ENCODE measurements at regions not wholly inside any gene's neighbourhood (a gene's known extent, or its start where the extent isn't known, plus 50 kb on each side); places are given as distances from the start of the nearest gene placed in this dataset.

DNA sequence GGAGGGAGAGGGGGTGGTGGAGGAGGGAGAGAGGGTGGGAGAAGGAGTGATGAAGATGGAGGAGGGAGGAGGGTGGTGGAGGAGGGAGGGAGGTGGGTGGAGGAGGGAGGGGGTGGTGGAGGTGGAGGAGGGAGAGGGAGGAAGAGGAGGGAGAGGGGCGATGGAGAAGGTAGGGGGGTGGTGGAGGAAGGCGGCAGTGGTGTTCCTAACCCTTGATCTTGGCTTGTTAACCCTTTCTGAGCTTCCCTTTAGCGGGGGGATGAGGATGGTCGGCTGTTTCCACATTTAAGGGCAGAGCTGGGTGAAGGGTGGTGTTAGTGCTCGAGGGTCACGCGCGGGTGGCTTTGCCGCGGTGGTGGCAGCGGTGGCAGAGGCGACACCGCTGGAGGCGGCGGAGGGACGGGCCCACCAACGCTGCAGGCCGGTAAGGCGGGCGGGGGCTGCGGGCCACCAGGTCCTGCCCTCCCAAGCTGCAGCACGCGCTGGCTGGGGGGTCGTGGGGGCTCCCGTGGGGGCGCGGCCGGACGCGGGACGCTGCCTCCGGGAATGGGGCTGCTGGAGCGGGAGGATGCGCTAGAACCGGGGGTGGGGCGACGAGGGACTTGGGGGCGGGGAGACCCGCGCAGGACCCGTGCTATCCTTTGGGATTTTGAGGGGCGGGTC lies 156.3 kb downstream of the PTPN11 start:
- Mint-ChIP-seq H3K27me3 (peaks cover 66% of the 10 kb centered on the region), H3K9me3 (peaks cover 5% of the 10 kb centered on the region), H3K4me1 (ENCODE audit: unreplicated experiment) (no peaks in the 10 kb centered on the region), H3K27ac (no peak overlapping the region), H3K4me3 (no peak overlapping the region), H3K36me3 (no peaks in the 10 kb centered on the region)
- DNase-seq (ENCODE audit: extremely low spot score, unreplicated experiment): no peak
- no peak for TF ChIP-seq CTCF (conservative IDR thresholded peaks at IDR 0.05)

DNA sequence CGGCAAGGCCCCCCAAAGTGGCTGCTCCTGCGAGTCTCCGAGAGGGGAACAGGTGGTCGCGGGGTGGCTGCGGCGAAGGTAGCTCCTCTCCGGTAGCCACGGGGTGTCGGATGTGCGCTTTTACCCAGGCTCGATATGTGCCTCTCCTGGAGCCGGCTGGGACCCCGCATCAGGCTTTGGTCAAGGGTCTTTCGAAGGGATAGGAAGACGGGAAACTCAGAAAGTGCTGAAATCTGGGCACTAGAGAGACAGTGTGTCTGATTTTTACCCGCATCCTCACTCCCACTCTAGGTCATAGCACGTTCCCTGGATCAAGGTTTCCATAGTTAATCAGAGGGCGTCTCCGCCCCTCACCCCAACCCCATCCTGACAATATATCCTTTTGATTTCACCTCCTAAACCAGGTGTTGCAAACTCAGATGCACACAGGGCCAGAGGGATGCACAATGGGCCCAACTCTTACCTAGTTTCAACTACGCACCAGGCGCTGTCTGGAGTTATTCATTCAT lies 156.9 kb downstream of the PTPN11 start:
- H3K36me3 Mint-ChIP-seq: no peaks in the 10 kb centered on the region
- H3K9me3 Mint-ChIP-seq: peaks cover 5% of the 10 kb centered on the region
- H3K27ac Mint-ChIP-seq: no peak overlapping the region
- TF ChIP-seq CTCF (conservative IDR thresholded peaks at IDR 0.05): no peak
- H3K4me3 Mint-ChIP-seq: no peak overlapping the region
- peaks cover 66% of the 10 kb centered on the region for H3K27me3 Mint-ChIP-seq
- no peaks in the 10 kb centered on the region for H3K4me1 Mint-ChIP-seq (ENCODE audit: unreplicated experiment)
- DNase-seq (ENCODE audit: extremely low spot score, unreplicated experiment): no peak

- H3K27ac Mint-ChIP-seq: no peak overlapping the region
- H3K4me1 Mint-ChIP-seq (ENCODE audit: unreplicated experiment): no peaks in the 10 kb centered on the region
- no peak overlapping the region for H3K4me3 Mint-ChIP-seq
- peaks cover 5% of the 10 kb centered on the region for H3K9me3 Mint-ChIP-seq
- H3K27me3 Mint-ChIP-seq: peaks cover 58% of the 10 kb centered on the region
- no peak for DNase-seq (ENCODE audit: extremely low spot score, unreplicated experiment)
- no peaks in the 10 kb centered on the region for H3K36me3 Mint-ChIP-seq
- no peak for TF ChIP-seq CTCF (conservative IDR thresholded peaks at IDR 0.05)
Observed at GRCh38 chr12:112577473-112578329, 159.0 kb downstream of the PTPN11 start.

DNA sequence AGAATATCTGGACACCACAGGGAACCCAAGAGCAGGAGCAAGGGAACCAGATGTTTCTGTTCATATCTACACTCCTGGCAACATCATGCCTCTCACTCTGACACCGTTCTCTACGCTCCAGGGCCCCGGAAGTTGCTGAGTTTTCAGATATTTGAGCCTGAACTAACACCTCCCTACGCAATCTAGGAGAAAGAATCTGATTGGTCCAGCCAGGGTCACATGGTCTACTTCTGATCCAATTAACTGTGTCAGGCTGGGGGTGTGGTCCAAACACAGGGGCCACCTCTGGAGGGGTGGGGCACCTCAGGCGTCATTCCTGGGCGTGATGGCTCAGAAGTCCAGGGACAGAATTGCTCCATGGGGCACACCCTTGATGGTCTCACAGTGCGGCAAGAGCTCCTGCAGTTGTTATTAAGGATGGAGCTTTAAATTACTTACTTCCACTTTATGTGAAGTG lies 165.5 kb downstream of the PTPN11 start:
- H3K4me1 Mint-ChIP-seq (ENCODE audit: unreplicated experiment): no peaks in the 10 kb centered on the region
- DNase-seq (ENCODE audit: extremely low spot score, unreplicated experiment): no peak
- no peak overlapping the region for H3K4me3 Mint-ChIP-seq
- H3K27me3 Mint-ChIP-seq: peaks cover 27% of the 10 kb centered on the region
- no peaks in the 10 kb centered on the region for H3K36me3 Mint-ChIP-seq
- H3K27ac Mint-ChIP-seq: no peak overlapping the region
- no peak for TF ChIP-seq CTCF (conservative IDR thresholded peaks at IDR 0.05)
- H3K9me3 Mint-ChIP-seq: no peaks in the 10 kb centered on the region

DNA sequence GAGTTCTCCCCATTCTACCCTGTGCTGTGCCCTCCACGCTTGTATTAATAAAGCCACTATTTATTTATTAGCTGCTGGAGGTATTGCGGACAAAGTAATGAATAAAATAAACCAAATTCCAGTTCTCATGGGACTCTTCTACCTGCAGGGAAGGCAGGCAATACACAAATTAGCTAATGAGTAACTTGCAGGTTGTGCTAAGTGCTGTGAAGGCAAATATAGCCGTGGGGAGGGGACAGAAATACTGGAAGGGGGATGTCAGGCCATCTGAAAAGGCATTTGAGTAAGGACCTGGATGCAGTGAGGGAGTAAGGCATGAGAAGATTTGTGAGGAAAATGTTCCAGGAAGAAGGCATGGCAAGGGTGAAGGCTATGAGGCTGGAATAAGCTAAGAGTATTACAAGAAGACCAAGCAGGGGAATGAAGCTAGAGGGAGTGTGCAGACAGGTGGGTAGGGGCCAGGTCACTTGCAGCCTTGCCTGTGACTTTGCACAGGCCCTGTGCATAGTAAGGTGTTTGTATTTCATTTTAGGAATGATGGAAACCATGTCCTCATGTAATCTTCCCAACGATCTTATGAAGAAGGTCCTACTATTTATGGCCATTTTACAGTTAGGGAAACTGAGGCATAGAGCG lies 167.5 kb downstream of the PTPN11 start:
- H3K27me3 Mint-ChIP-seq: peaks cover 21% of the 10 kb centered on the region
- no peak for DNase-seq (ENCODE audit: extremely low spot score, unreplicated experiment)
- no peaks in the 10 kb centered on the region for H3K9me3 Mint-ChIP-seq
- no peaks in the 10 kb centered on the region for H3K4me1 Mint-ChIP-seq (ENCODE audit: unreplicated experiment)
- no peak overlapping the region for H3K4me3 Mint-ChIP-seq
- no peak for TF ChIP-seq CTCF (conservative IDR thresholded peaks at IDR 0.05)
- H3K27ac Mint-ChIP-seq: no peak overlapping the region
- H3K36me3 Mint-ChIP-seq: no peaks in the 10 kb centered on the region
